IPS-NIHi7 (cell line): ENCODE measurements at regions not wholly inside any gene's neighbourhood (a gene's known extent, or its start where the extent isn't known, plus 50 kb on each side); places are given as distances from the start of the nearest gene placed in this dataset.

Source experiments
- DNase-seq: peaks from one replicate; pipeline ENCODE4 v3.0.0; 2012; ENCODE audit warnings: mixed read lengths; ENCODE audit errors: extremely low spot score

GRCh38 chr6:44676246-44676790, 288.8 kb downstream of the CDC5L start:
- no peak for DNase-seq

GRCh38 chr6:44676826-44677433, 289.4 kb downstream of the CDC5L start:
- DNase-seq = no peak

GRCh38 chr6:44678252-44678935, 290.9 kb downstream of the CDC5L start:
- no peak for DNase-seq

- no peak for DNase-seq
These were observed 292.1 kb downstream of the CDC5L start for GRCh38 chr6:44679438-44680201.

- DNase-seq = no peak
These were observed 292.8 kb downstream of the CDC5L start for GRCh38 chr6:44680202-44680720.

- DNase-seq = no peak
These were observed 294.3 kb downstream of the CDC5L start for GRCh38 chr6:44681761-44682160.

- no peak for DNase-seq
These were observed 294.8 kb downstream of the CDC5L start for GRCh38 chr6:44682280-44682679.

GRCh38 chr6:44682987-44683779, 295.7 kb downstream of the CDC5L start:
- DNase-seq = no peak

GRCh38 chr6:44685213-44685612, 297.7 kb downstream of the CDC5L start:
- DNase-seq = no peak

GRCh38 chr6:44696099-44696498, 308.6 kb downstream of the CDC5L start:
- no peak for DNase-seq

GRCh38 chr6:44696686-44697085, 309.2 kb downstream of the CDC5L start:
- no peak for DNase-seq

- no peak for DNase-seq
These were observed 309.8 kb downstream of the CDC5L start for GRCh38 chr6:44697327-44697726.

- DNase-seq = no peak
These were observed 311.1 kb downstream of the CDC5L start for GRCh38 chr6:44698602-44699001.

GRCh38 chr6:44699082-44699481, 311.6 kb downstream of the CDC5L start:
- no peak for DNase-seq

- DNase-seq = no peak
These were observed 312.3 kb downstream of the CDC5L start for GRCh38 chr6:44699851-44700250.

- DNase-seq = no peak
These were observed 312.9 kb downstream of the CDC5L start for GRCh38 chr6:44700422-44700821.

GRCh38 chr6:44701038-44701636, 313.6 kb downstream of the CDC5L start:
- DNase-seq = no peak

GRCh38 chr6:44701637-44702101, 314.2 kb downstream of the CDC5L start:
- DNase-seq = peak; percentile 64

GRCh38 chr6:44702292-44702691, 314.8 kb downstream of the CDC5L start:
- DNase-seq = no peak

GRCh38 chr6:44704240-44705150, 317.0 kb downstream of the CDC5L start:
- DNase-seq = no peak
